ENCODE measurements at regions not wholly inside any gene's neighbourhood (a gene's known extent, or its start where the extent isn't known, plus 50 kb on each side); places are given as distances from the start of the nearest gene placed in this dataset.
A peak's percentile ranks its signal among the peaks of the same experiment; 100 is the strongest.

DNA sequence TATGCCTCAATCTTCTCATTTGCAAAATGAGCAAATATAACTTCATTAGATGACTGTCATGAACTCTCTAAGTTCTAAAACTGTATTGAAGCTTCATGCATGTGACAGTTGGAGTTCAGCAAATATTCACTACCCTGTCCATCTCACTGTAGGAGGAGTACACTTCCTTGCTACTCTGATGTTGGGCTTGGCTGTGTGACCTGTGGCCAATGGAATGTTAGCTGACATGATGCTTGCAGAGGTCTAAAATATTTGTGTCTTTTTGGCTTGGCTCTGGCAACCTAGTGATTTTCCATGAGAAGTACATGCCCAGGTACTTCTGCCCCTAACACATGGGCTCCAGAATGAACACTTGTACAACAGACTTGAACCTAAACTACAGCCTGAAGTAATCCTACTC, 203.1 kb upstream of the ANKH start:
- DNase-seq, result no peak

- DNase-seq, result no peak
These were observed 201.9 kb upstream of the ANKH start for GRCh38 chr5:15073453-15073852.

GRCh38 chr5:15070907-15071306, 199.3 kb upstream of the ANKH start:
- no peak for DNase-seq

- no peak for DNase-seq
These were observed 197.9 kb upstream of the ANKH start for GRCh38 chr5:15069407-15069905.

- no peak for DNase-seq
These were observed 193.5 kb upstream of the ANKH start for GRCh38 chr5:15065091-15065490.

DNA sequence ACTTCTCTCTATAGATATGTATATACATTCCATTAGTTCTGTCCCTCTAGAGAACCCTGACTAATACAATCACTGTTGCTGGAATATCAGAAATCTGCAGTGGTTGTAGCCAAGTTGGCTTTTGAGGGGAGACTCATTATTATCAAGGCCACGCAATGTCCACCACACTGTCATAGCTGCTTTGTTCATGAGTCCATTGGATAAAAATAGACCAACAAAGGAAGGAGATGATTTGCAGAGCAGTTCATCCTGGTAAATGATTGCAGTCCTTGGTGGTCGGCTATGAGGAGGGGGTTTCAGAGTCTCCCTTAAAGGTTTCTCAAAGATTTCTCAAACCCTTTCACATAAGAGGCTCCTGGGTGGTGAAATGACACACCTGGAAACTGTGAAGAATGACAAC, 192.8 kb upstream of the ANKH start:
- no peak for DNase-seq

DNA sequence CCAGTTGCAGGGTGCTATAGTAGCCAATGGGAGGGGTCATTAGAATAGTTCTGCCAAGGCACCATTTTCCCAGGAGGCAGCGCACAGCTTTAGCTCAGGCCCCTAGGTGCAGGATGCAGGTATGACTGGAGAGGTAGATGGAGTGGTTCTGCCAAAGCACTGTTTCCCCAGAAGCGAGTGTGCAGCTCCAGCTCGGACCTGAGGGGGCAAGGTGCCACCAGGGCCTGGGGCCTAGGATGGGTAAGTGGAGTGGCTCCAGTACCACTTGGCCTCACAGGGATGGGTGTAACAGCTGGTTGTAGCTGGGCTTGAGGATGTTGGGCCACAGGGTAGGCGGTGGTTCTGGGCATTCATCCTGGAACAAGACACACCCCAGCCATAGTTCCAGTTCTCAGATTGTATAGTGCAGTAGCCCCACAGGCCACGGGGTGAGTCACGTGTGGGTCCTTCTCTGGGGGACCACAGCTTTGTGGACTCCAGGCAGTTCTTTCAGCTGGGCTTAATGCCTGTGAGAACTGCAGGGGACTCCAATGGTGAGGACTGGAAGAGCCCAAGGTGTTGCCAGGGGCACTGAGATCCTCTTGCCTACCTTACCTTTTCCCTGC, 185.5 kb upstream of the ANKH start:
- DNase-seq, result no peak

- DNase-seq, result no peak
These were observed 172.9 kb upstream of the ANKH start for GRCh38 chr5:15044521-15044920.

DNA sequence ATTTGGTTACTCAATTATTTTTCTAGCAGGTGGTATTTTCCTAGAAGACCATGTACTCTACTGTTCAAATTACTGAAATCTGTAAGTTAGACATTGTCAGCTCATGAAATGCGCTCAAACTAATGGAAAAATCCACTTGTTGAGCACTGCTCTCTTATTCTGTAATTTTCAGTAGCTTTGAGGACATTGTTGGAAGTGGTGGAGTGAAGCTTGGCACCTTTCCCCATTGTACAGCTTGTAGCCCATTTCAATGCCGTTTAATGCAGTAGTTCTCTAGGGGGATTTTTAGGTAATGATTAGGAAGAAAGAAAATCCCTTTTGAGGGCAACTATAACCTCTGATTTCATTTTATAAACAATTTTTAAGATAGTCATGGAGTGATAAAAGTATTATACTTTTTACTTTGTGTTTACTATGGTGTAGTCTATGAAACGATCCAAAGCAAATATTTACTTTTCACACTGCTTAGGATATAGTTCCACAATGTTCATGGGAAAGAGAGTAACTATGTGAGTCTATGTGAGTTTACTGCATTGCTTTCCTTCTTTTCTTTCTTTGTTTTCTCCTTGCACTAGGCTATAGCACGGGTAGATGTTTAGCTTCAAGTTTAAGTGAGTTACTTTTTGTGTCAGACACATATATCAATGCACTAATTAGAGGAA, 165.8 kb upstream of the ANKH start:
- DNase-seq, result no peak

DNA sequence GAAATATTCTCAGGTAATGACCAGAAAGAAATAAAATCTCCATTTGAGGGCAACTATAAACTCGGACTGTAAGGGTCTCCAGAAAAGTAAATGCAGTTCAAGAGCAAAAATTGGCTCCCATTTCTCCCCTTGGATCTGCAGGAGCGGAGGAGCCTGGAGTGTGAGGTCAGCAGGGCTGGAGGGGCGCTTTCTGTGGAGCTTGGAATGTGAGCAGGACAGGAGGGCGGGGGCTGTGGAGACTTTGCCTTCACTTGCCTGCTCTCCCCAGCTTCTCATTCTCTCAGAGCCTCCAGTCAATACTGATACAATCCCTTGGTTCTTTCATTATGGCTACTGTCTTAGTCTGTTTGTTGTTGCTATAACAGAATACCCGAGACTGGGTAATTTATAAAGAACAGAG, 162.8 kb upstream of the ANKH start:
- no peak for DNase-seq

DNA sequence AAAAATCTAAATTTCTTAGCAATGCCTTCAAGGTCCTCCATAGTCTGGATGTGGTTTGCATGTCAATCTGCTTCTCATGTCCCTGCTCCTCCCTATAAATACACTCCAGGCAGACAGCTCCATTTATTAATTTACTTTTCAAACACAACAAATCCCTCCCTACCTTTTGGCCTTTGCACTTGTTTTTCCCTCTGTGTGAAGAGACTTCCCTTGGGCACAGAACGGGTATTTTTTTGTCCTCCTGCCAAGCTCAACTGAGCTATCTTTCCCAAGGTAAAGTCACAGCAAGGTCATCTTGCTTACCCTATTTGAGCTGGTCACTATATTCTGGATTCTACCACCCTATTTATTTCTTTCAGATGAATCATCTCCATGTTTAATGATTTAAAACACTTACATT, 159.6 kb upstream of the ANKH start:
- DNase-seq, result no peak

GRCh38 chr5:15027764-15028163, 156.2 kb upstream of the ANKH start:
- DNase-seq, result no peak

GRCh38 chr5:15026944-15027343, 155.4 kb upstream of the ANKH start:
- no peak for DNase-seq

DNA sequence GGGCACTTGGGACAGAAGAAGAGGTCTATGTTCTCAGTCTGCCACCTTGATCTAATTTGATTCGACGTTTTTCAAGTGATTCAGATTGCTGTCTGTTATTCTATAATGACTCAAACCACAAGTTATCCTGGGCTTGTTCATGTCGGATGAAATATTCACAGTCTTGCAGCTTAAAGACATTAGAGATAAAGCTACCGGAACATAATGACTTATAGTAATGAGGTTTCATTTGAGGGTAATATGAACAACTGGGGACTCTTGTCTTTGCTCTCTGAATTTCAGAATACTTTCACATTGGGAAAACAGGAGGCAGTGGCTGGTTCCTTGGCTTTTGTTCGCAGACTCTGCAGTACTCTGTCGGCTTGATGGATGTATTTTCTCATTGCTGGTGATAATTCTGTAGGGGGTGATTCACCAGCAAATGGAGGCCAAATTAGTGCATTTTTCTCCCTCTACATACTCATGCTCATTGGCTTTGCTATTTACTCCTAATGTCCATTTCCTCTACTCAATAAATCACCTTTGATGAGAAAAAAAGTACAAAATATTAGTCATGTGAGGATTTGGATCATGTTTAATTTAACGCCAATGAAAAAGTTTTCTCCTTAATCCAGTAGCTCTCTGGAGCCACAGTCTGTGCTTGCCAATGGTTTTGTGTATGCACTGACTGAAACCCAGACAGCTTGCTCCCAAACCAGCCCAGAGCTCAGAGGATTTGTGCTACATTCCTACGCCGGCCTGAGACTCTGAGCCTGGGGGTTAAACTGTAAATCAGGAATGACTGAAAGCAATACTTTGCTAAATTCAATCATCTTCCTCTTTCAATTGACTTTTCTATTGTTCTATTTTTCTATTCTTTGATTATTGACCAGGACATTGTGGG, 154.7 kb upstream of the ANKH start:
- DNase-seq, result no peak

DNA sequence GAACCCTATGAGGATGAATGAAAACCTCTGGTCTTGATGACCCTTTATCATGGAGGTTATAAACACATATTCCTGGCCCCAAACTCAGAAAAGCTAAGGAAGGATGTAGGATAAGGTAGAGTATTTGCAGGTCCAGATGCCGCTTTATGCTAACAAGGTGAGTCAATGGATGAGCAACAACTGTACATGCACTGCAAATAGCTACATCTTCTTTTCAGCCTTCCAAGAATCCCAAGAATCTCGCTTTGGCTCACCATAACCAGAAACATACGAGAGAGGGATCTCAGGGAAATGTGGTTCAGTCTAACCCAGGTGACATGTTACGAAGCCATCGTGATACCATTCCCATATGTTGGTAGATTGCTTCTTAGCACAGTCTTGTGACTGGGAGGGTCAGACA, 152.3 kb upstream of the ANKH start:
- DNase-seq, result no peak

DNA sequence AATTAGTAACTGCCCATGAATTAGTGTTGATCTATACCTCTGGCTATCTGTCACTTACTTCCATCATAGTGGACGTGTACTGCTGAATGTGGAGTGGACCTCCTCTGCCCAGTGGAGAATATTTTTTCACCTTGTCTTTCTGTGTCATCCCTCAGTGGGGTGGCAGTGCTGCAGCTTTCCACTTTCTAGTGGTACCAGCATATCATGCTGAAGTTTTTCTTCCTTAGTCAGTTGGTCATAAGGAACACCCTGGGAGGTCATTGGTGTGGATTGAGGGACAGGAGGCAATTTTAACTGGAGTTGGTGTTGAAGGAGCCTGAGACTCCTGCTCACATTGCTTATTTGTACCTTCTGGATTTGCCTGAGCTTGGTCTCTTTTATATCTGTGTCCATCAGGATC, 151.7 kb upstream of the ANKH start:
- no peak for DNase-seq

DNA sequence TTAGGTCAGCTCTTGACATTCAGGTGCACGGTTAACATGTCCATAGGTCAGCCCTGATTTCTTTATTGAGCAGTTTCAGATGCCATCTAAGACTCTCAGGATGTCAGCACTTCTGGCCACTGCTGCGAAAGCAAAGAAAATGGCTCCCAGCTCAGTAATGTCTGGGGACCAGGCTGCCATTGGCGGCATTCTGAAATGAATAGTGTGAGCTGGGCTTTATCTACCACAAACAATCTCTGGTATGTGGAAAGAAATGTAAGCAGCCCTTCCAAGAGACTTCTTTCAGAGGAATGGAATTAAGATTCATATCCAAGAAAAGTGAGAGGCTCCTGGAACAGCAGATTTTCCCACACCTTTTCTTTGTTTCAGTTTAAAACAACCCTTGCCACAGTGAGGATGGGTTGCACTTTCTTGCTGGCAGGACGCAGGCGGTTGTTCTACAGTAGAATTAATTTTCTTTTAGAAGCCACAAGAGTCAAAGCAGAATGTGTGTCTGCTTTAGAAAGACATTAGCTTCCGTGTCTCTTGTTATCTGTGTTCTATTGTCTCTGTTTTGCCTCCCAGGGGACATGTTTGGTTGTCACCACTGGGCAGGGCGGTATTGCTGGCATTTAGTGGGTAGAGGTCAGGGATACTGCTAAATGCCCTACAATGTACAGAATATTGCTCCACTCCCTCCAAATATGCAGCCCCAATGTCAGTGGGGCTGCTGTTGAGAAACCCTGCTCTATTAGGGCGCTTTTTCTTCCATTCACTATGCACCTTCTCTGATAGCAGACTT, 149.9 kb upstream of the ANKH start:
- no peak for DNase-seq

- DNase-seq, result no peak
These were observed 149.2 kb upstream of the ANKH start for GRCh38 chr5:15020736-15021135.

DNA sequence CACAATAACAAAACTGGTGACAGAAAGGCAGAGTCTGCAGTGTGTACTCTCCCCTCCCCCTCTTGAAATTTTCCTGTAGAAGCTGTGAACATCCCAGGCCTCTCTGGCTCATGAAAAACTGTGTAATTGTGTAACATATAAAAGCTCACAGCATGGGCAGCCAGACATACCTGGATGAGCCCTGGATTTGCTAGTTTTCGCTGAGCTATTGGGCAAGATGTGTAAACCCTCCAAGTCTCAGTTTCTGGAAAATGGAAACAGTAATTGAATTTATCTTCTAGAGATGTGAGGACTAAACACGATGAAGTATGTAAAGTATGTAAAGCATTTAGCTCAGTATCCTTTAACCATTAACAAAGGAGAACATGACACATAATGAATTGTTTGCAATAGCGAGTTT, 143.2 kb upstream of the ANKH start:
- no peak for DNase-seq

- peak in 1 of 2 donors; percentile 9 for DNase-seq
These were observed 142.3 kb upstream of the ANKH start for GRCh38 chr5:15013654-15014463.

GRCh38 chr5:15012061-15012460, 140.5 kb upstream of the ANKH start:
- no peak for DNase-seq

- DNase-seq, result no peak
These were observed 139.4 kb upstream of the ANKH start for GRCh38 chr5:15010936-15011335.

Data from bone marrow (tissue), 2 donors.